CD4-positive, alpha-beta T cell (primary cell): ENCODE measurements at regions not wholly inside any gene's neighbourhood (a gene's known extent, or its start where the extent isn't known, plus 50 kb on each side); places are given as distances from the start of the nearest gene placed in this dataset.

Experiments used
- ATAC-seq: fragments of 200-7000 bp; cut with Tn5 transposase; one replicate; pipeline ENCODE4 v1.10.0; 2022; ENCODE audit warnings: mild to moderate bottlenecking; ENCODE audit not compliant: poor library complexity
- CTCF ChIA-PET: fragments of 350-600 bp; sonication (Branson Sonifier 250); formaldehyde crosslinking; loops from one replicate; lab custom pipeline; 2021; ENCODE audit warnings: antibody characterized with exemption, inconsistent platforms; lab: Charles Lee
- POLR2A ChIA-PET: fragments of 350-600 bp; sonication (Branson Sonifier 250); formaldehyde crosslinking; loops from one replicate; lab custom pipeline; 2021; ENCODE audit warnings: antibody characterized with exemption, inconsistent platforms; lab: Charles Lee
- DNase-seq, 14 experiments: peaks; one replicate each; pipeline ENCODE4 v3.0.0-alpha.2; 2013 to 2020; ENCODE audit warnings: mixed read lengths in 2 of 14
- H3K27ac ChIP-seq, 2 donors: one replicate each; pipeline versions ENCODE4 v1.5.1 to v1.7.0; 2013; ENCODE audit warnings: low read length in 2 of 2, low read depth in 1 of 2, mild to moderate bottlenecking in 1 of 2
- H3K27me3 ChIP-seq, 2 experiments: 1 replicate in 1 of 2; 2 replicates in 1 of 2; pipeline versions ENCODE4 v1.6.1 to v1.7.0; 2013; ENCODE audit warnings: low read length in 2 of 2, control low read depth in 1 of 2, mild to moderate bottlenecking in 1 of 2, moderate library complexity in 1 of 2; ENCODE audit not compliant: insufficient read depth in 2 of 2, control insufficient read depth in 1 of 2
- H3K36me3 ChIP-seq: one replicate; pipeline ENCODE4 v1.6.1; 2013; ENCODE audit warnings: low read length, control low read depth; ENCODE audit not compliant: insufficient read depth
- H3K4me1 ChIP-seq: one replicate; pipeline ENCODE4 v1.6.1; 2013; ENCODE audit warnings: low read length, control low read depth; ENCODE audit not compliant: insufficient read depth
- H3K4me3 ChIP-seq: one replicate; pipeline ENCODE4 v1.5.1; 2013; ENCODE audit warnings: mild to moderate bottlenecking, low read length, moderate library complexity
- H3K9me3 ChIP-seq, 2 experiments: 1 replicate in 1 of 2; 2 replicates in 1 of 2; pipeline versions ENCODE4 v1.6.1 to v1.7.0; 2013; ENCODE audit warnings: low read length in 2 of 2, mild to moderate bottlenecking in 2 of 2, control low read depth in 1 of 2, moderate library complexity in 1 of 2; ENCODE audit not compliant: control insufficient read depth in 1 of 2, insufficient read depth in 1 of 2
- H3K27ac Mint-ChIP-seq: one replicate; pipeline ENCODE4 v1.8.0; 2020; ENCODE audit warnings: mixed read lengths
- H3K27me3 Mint-ChIP-seq: one replicate; pipeline ENCODE4 v1.8.0; 2021; ENCODE audit warnings: mixed read lengths
- H3K36me3 Mint-ChIP-seq: one replicate; pipeline ENCODE4 v1.8.0; 2021; ENCODE audit warnings: low read depth, mixed read lengths
- H3K4me1 Mint-ChIP-seq: one replicate; pipeline ENCODE4 v1.8.0; 2021; ENCODE audit warnings: low read depth, mixed read lengths
- H3K4me3 Mint-ChIP-seq: one replicate; pipeline ENCODE4 v1.8.0; 2020; ENCODE audit warnings: mild to moderate bottlenecking, mixed read lengths
- H3K9me3 Mint-ChIP-seq: one replicate; pipeline ENCODE4 v1.8.0; 2020; ENCODE audit warnings: mixed read lengths
- intact Hi-C, 2 experiments: fragments of 100-400 bp; cut with DNase I in 1 of 2; cut with micrococcal nuclease in 1 of 2; formaldehyde crosslinking; loops; one replicate each; pipeline versions ENCODE4 v1.15.1 to v1.9.0; 2023 to 2025; cut with DNase I, micrococcal nuclease
- TF ChIP-seq, protein P1 (sequence below): fragments of 200-600 bp; IDR thresholded peaks from one replicate; pipeline ENCODE4 v1.8.0; 2022; ENCODE audit warnings: antibody characterized with exemption, mild to moderate bottlenecking

DNA sequence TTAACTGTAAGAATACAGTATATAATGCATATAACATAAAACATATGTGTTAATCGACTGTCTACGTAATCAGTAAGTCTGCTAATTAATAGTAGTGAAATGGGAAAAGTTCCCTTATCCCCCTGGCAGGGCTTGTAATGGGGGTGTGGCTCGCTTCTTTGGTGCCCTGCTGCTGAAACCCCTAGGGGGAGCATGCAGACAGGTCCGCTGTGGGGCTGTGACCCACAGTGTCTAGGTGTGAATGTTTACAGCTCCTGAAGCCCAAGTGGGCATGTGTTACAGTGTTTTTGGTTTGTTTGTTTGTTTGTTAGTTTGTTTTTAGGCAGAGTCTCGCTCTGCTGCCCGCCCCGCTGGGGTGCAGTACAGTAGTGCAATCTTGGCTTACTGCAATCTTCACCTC is 495.7 kb downstream of the SHISA9 start:
- Mint-ChIP-seq H3K9me3 (peaks cover 7% of the 10 kb centered on the region), H3K27ac (no peak overlapping the region), H3K27me3 (no peaks in the 10 kb centered on the region), H3K4me3 (no peak overlapping the region), H3K4me1 (no peaks in the 10 kb centered on the region), H3K36me3 (no peaks in the 10 kb centered on the region)
- no peak for DNase-seq
- ChIA-PET CTCF (no interaction called here), POLR2A (no interaction called here)
- TF ChIP-seq, protein P1, sequence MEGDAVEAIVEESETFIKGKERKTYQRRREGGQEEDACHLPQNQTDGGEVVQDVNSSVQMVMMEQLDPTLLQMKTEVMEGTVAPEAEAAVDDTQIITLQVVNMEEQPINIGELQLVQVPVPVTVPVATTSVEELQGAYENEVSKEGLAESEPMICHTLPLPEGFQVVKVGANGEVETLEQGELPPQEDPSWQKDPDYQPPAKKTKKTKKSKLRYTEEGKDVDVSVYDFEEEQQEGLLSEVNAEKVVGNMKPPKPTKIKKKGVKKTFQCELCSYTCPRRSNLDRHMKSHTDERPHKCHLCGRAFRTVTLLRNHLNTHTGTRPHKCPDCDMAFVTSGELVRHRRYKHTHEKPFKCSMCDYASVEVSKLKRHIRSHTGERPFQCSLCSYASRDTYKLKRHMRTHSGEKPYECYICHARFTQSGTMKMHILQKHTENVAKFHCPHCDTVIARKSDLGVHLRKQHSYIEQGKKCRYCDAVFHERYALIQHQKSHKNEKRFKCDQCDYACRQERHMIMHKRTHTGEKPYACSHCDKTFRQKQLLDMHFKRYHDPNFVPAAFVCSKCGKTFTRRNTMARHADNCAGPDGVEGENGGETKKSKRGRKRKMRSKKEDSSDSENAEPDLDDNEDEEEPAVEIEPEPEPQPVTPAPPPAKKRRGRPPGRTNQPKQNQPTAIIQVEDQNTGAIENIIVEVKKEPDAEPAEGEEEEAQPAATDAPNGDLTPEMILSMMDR = no peak
- Histone ChIP-seq H3K27ac (no peak overlapping the region), H3K27me3 (no peaks in the 10 kb centered on the region), H3K4me1 (no peaks in the 10 kb centered on the region), H3K4me3 (no peak overlapping the region), H3K9me3 (peaks cover 0 to 19% of the 10 kb centered on the region in 2 experiments), H3K36me3 (no peaks in the 10 kb centered on the region)
- intact Hi-C loops = no loop called here
- no peak for ATAC-seq

- CTCF ChIA-PET = no interaction called here
- ATAC-seq = no peak
- no peak overlapping the region for H3K4me3 Mint-ChIP-seq
- no peaks in the 10 kb centered on the region for H3K4me1 ChIP-seq
- TF ChIP-seq, protein P1 = no peak
- no peaks in the 10 kb centered on the region for H3K36me3 Mint-ChIP-seq
- no peaks in the 10 kb centered on the region for H3K4me1 Mint-ChIP-seq
- peaks cover 5% of the 10 kb centered on the region for H3K9me3 Mint-ChIP-seq
- no peaks in the 10 kb centered on the region for H3K36me3 ChIP-seq
- no peak overlapping the region for H3K4me3 ChIP-seq
- no peak overlapping the region for H3K27ac ChIP-seq
- DNase-seq = no peak
- no peak overlapping the region for H3K27ac Mint-ChIP-seq
- no peaks in the 10 kb centered on the region for H3K27me3 ChIP-seq
- no peaks in the 10 kb centered on the region for H3K27me3 Mint-ChIP-seq
- H3K9me3 ChIP-seq = peaks cover 0 to 22% of the 10 kb centered on the region in 2 experiments
- intact Hi-C loops = no loop called here
- POLR2A ChIA-PET = no interaction called here
These were observed 500.2 kb downstream of the SHISA9 start for GRCh38 chr16:13401641-13402040.

- no peaks in the 10 kb centered on the region for H3K4me1 ChIP-seq
- Mint-ChIP-seq H3K27me3 (no peaks in the 10 kb centered on the region), H3K9me3 (peaks cover 5% of the 10 kb centered on the region), H3K27ac (no peak overlapping the region), H3K4me1 (no peaks in the 10 kb centered on the region), H3K36me3 (no peaks in the 10 kb centered on the region), H3K4me3 (no peak overlapping the region)
- ATAC-seq (no peak), DNase-seq (no peak)
- no peaks in the 10 kb centered on the region for H3K27me3 ChIP-seq
- H3K36me3 ChIP-seq = no peaks in the 10 kb centered on the region
- intact Hi-C loops = no loop called here
- ChIA-PET POLR2A (no interaction called here), CTCF (interaction anchor here (0.9 kb wide), 1 partner anchor 16 kb away, joined by 3 read pairs; no protein-coding TSS in a partner anchor)
- H3K4me3 ChIP-seq = no peak overlapping the region
- no peak overlapping the region for H3K27ac ChIP-seq
- H3K9me3 ChIP-seq = peaks cover 0 to 18% of the 10 kb centered on the region in 2 experiments
- TF ChIP-seq, protein P1 = no peak
These were observed 501.2 kb downstream of the SHISA9 start for GRCh38 chr16:13402601-13403000.
